Common myeloid progenitor, CD34-positive (primary cell): ENCODE measurements at regions not wholly inside any gene's neighbourhood (a gene's known extent, or its start where the extent isn't known, plus 50 kb on each side); places are given as distances from the start of the nearest gene placed in this dataset.
"Not testable (repeated sequence)": the region's sequence is repeated elsewhere in the genome, so short reads cannot be mapped to it uniquely, and the experiment has no call there.

Experiments
- CTCF ChIA-PET: fragments of 350-600 bp; sonication (Branson Sonifier 250); formaldehyde crosslinking; loops from one replicate; lab custom pipeline; 2021; ENCODE audit warnings: antibody characterized with exemption; lab: Charles Lee
- POLR2A ChIA-PET: fragments of 350-600 bp; sonication (Branson Sonifier 250); formaldehyde crosslinking; loops from one replicate; lab custom pipeline; 2021; ENCODE audit warnings: antibody characterized with exemption; lab: Charles Lee
- DNase-seq, 3 donors: peaks; one replicate each; pipeline versions ENCODE4 v3.0.0 to v3.0.0-alpha.2; 2013
- H3K27ac ChIP-seq, 2 experiments: 1 replicate in 1 of 2; 2 replicates in 1 of 2; pipeline ENCODE4 v1.7.0; 2013; ENCODE audit warnings: inconsistent platforms in 2 of 2, low read length in 2 of 2, mild to moderate bottlenecking in 2 of 2, low read depth in 1 of 2, moderate library complexity in 1 of 2; ENCODE audit not compliant: severe bottlenecking in 2 of 2, insufficient read depth in 1 of 2, poor library complexity in 1 of 2
- H3K27me3 ChIP-seq, 5 experiments: replicated peaks in 2 of 5; 1 replicate in 3 of 5; 2 replicates in 2 of 5; pipeline versions ENCODE4 v1.6.1 to v1.7.0; 2013; ENCODE audit warnings: low read length in 4 of 5, mild to moderate bottlenecking in 2 of 5, moderate library complexity in 2 of 5, inconsistent platforms in 1 of 5; ENCODE audit not compliant: insufficient read depth in 5 of 5, control insufficient read depth in 4 of 5
- H3K36me3 ChIP-seq, 4 experiments: 1 replicate in 2 of 4; 2 replicates in 2 of 4; pipeline versions ENCODE4 v1.6.1 to v1.7.0; 2013; ENCODE audit warnings: low read length in 3 of 4, control low read depth in 1 of 4, mild to moderate bottlenecking in 1 of 4; ENCODE audit not compliant: control insufficient read depth in 4 of 4, insufficient read depth in 4 of 4
- H3K4me1 ChIP-seq, 4 experiments: 1 replicate in 3 of 4; 2 replicates in 1 of 4; pipeline versions ENCODE4 v1.6.1 to v1.7.1; 2013; ENCODE audit warnings: low read length in 3 of 4, mild to moderate bottlenecking in 3 of 4, control low read depth in 1 of 4, inconsistent platforms in 1 of 4, moderate library complexity in 1 of 4; ENCODE audit not compliant: control insufficient read depth in 4 of 4, insufficient read depth in 4 of 4; ENCODE audit errors: control extremely low read depth in 1 of 4
- H3K4me3 ChIP-seq, 7 experiments: 1 replicate in 4 of 7; 2 replicates in 3 of 7; pipeline versions ENCODE4 v1.5.1 to v1.7.0; 2013; ENCODE audit warnings: mild to moderate bottlenecking in 7 of 7, low read length in 6 of 7, moderate library complexity in 6 of 7, inconsistent platforms in 2 of 7, low read depth in 2 of 7, control low read depth in 1 of 7; ENCODE audit not compliant: insufficient read depth in 4 of 7, control insufficient read depth in 1 of 7; ENCODE audit errors: extremely low read depth in 1 of 7
- H3K9me3 ChIP-seq, 5 experiments: 1 replicate in 4 of 5; 2 replicates in 1 of 5; pipeline versions ENCODE4 v1.6.1 to v1.7.1; 2013; ENCODE audit warnings: low read length in 4 of 5, mild to moderate bottlenecking in 2 of 5, inconsistent platforms in 1 of 5, low read depth in 1 of 5, moderate library complexity in 1 of 5; ENCODE audit not compliant: control insufficient read depth in 4 of 5, insufficient read depth in 2 of 5; ENCODE audit errors: control extremely low read depth in 1 of 5
- WGBS: methylation state at CpG from one replicate; pipeline ENCODE4 v1.1.5; 2013; ENCODE audit not compliant: insufficient coverage; 5-methylcytosine and 5-hydroxymethylcytosine counted together

DNA sequence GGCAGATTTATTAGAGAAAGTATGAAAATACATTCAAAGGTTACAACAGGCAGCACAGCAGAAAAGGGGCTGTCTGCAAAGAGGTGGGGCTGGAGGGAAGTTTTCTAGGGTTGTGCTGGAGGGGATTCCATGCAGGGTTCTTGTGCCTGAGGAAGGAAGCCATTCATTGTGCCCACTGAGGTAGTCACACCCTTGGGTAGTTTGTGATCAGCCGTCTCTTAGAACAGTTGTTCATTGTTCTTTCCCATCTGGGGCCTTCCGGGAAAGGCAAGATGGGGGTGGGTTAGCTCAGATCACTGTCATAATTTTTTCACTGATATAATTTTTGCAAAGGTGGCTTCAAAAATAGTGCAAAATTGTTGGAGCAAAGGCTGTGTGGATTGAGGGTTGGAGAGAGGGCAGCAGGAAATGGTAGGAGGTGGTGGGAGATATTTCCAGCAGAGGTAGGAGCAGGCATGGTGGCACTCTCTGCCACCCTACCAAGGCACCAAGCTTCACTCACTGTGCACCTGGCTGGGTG, 80.5 kb upstream of the GPR6 start:
- Histone ChIP-seq H3K27ac (no peak overlapping the region), H3K27me3 (no peaks in the 10 kb centered on the region), H3K9me3 (peaks cover 0 to 6% (median 1%) of the 10 kb centered on the region in 5 experiments), H3K4me1 (peaks cover 0 to 6% (median 3%) of the 10 kb centered on the region in 4 experiments), H3K4me3 (no peak overlapping the region), H3K36me3 (no peaks in the 10 kb centered on the region)
- POLR2A ChIA-PET = no interaction called here
- DNase-seq = no peak
- CTCF ChIA-PET = no interaction called here
- WGBS = 93% methylated on average over 2 of the region's 2 CpGs

- 90% methylated on average over 2 of the region's 2 CpGs for WGBS
- no peaks in the 10 kb centered on the region for H3K4me1 ChIP-seq
- H3K27ac ChIP-seq = no peak overlapping the region
- ChIA-PET POLR2A (no interaction called here), CTCF (no interaction called here)
- H3K27me3 ChIP-seq = peaks cover 0 to 2% (median 0%) of the 10 kb centered on the region in 5 experiments
- no peaks in the 10 kb centered on the region for H3K36me3 ChIP-seq
- no peak for DNase-seq
- H3K4me3 ChIP-seq = no peak overlapping the region
- H3K9me3 ChIP-seq = peaks cover 0 to under 1% (median 0%) of the 10 kb centered on the region in 5 experiments
Measured at GRCh38 chr6:109901976-109902375, 76.1 kb upstream of the GPR6 start.

- Histone ChIP-seq H3K4me1 (no peaks in the 10 kb centered on the region), H3K27ac (no peak overlapping the region), H3K27me3 (peaks cover 0 to 2% (median 0%) of the 10 kb centered on the region in 5 experiments), H3K4me3 (no peak overlapping the region), H3K36me3 (no peaks in the 10 kb centered on the region), H3K9me3 (peaks cover 0 to 2% (median 0%) of the 10 kb centered on the region in 5 experiments)
- POLR2A ChIA-PET = no interaction called here
- no peak for DNase-seq
- CTCF ChIA-PET = no interaction called here
- 80% methylated on average over 1 of the region's 1 CpG for WGBS
Measured at GRCh38 chr6:109902870-109903269, 75.2 kb upstream of the GPR6 start.

GRCh38 chr6:109910571-109910970, 67.5 kb upstream of the GPR6 start:
- ChIA-PET POLR2A (interaction anchor here (0.6 kb wide), 1 partner anchor 46 kb away, joined by 3 read pairs; no protein-coding TSS in a partner anchor), CTCF (no interaction called here)
- WGBS = 57% methylated on average over 1 of the region's 1 CpG
- Histone ChIP-seq H3K9me3 (peaks cover 0 to 2% (median 0%) of the 10 kb centered on the region in 5 experiments), H3K27ac (no peak overlapping the region), H3K4me1 (no peaks in the 10 kb centered on the region), H3K27me3 (no peaks in the 10 kb centered on the region), H3K36me3 (no peaks in the 10 kb centered on the region), H3K4me3 (no peak overlapping the region)
- DNase-seq = no peak

- Histone ChIP-seq H3K36me3 (no peaks in the 10 kb centered on the region), H3K9me3 (no peaks in the 10 kb centered on the region), H3K27me3 (no peaks in the 10 kb centered on the region), H3K27ac (no peak overlapping the region), H3K4me1 (no peaks in the 10 kb centered on the region), H3K4me3 (no peak overlapping the region)
- ChIA-PET POLR2A (interaction anchor here (0.6 kb wide), 1 partner anchor 58 kb away, joined by 3 read pairs; no protein-coding TSS in a partner anchor), CTCF (no interaction called here)
- WGBS = 100% methylated on average over 1 of the region's 3 CpGs
- DNase-seq = peak in 2 of 3 donors; percentile 26 to 54
Measured at GRCh38 chr6:109912118-109912517, 66.0 kb upstream of the GPR6 start.

DNA sequence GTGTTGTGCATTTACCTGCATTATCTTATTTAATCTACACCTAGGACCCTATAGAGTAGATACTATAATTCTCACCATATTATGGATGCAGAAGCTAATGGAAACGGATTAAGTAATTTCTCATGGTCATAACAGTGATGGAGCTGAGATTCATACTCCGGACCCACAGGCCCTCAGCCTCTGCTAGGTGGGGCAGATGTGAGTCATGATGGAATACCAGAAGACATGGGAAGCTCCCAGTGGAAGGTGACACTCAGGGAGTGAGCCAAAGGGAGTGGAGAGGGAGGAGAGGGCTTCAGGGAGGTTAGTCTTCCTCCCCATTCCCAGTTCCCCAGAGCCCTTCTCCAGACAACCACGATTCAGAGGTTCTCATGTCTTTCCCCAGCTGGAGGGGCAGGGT, 65.2 kb upstream of the GPR6 start:
- Histone ChIP-seq H3K27me3 (peaks cover 0 to 4% (median 0%) of the 10 kb centered on the region in 5 experiments), H3K9me3 (no peaks in the 10 kb centered on the region), H3K36me3 (no peaks in the 10 kb centered on the region), H3K4me3 (no peak overlapping the region), H3K4me1 (no peaks in the 10 kb centered on the region), H3K27ac (no peak overlapping the region)
- WGBS = 86% methylated on average over 1 of the region's 3 CpGs
- CTCF ChIA-PET = no interaction called here
- no peak for DNase-seq
- POLR2A ChIA-PET = no interaction called here

DNA sequence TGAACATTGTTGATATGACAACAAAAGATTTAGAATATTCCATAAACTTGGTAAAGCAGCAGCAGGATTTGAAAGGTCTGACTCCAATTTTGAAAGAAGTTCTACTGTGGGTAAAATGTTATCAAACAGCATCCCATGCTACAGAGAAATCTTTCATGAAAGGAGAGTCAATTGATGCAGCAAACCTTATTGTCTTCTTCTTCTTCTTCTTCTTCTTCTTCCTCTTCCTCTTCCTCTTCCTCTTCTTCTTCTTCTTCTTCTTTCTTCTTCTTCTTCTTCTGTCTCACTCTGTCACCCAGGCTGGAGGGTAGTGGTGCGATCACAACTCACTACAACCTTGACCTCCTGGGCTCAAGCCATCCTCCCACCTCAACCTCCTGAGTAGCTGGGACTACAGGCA, 62.4 kb upstream of the GPR6 start:
- H3K36me3 ChIP-seq, H3K27me3 ChIP-seq, H3K9me3 ChIP-seq, H3K4me3 ChIP-seq, DNase-seq, POLR2A ChIA-PET, CTCF ChIA-PET, H3K27ac ChIP-seq, H3K4me1 ChIP-seq: not testable (repeated sequence)
- WGBS = 100% methylated on average over 1 of the region's 1 CpG
